Lower lobe of right lung (tissue), 2 donors: ENCODE measurements at regions not wholly inside any gene's neighbourhood (a gene's known extent, or its start where the extent isn't known, plus 50 kb on each side); places are given as distances from the start of the nearest gene placed in this dataset.

ENCODE experiments used
- ATAC-seq, 2 donors: fragments of 200-7000 bp; cut with Tn5 transposase; one replicate each; pipeline ENCODE4 v1.9.1; 2020 to 2022; ENCODE audit warnings: mild to moderate bottlenecking in 2 of 2, moderate library complexity in 2 of 2
- DNase-seq: peaks from one replicate; pipeline ENCODE4 v3.0.0-alpha.2; 2020
- H3K27ac ChIP-seq: fragments of 200-600 bp; one replicate; pipeline ENCODE4 v1.8.0; 2022
- H3K27me3 ChIP-seq: fragments of 200-600 bp; one replicate; pipeline ENCODE4 v1.8.0; 2022; ENCODE audit warnings: low read depth
- H3K36me3 ChIP-seq: fragments of 200-600 bp; one replicate; pipeline ENCODE4 v1.8.0; 2022; ENCODE audit warnings: mild to moderate bottlenecking
- H3K4me1 ChIP-seq: fragments of 200-600 bp; one replicate; pipeline ENCODE4 v1.8.0; 2022
- H3K4me3 ChIP-seq: fragments of 200-600 bp; one replicate; pipeline ENCODE4 v1.8.0; 2022; ENCODE audit warnings: mild to moderate bottlenecking
- H3K9me3 ChIP-seq: fragments of 200-600 bp; one replicate; pipeline ENCODE4 v1.8.0; 2022
- CTCF ChIP-seq: fragments of 200-600 bp; IDR thresholded peaks from one replicate; pipeline ENCODE4 v1.8.0; 2022; ENCODE audit warnings: antibody characterized with exemption, mild to moderate bottlenecking
- intact Hi-C: fragments of 100-400 bp; cut with DNase I; formaldehyde crosslinking; loops from one replicate; pipeline ENCODE4 v1.11.0; 2022
- donor health status: DM: no; HTN: yes; CAD: no; lungs with severe emphysema.

GRCh38 chr13:47184321-47184720 lies 287.5 kb upstream of the HTR2A start:
- no peak for TF ChIP-seq CTCF
- ATAC-seq (no peak), DNase-seq (no peak)
- Histone ChIP-seq H3K4me1 (no peaks in the 10 kb centered on the region), H3K27me3 (no peaks in the 10 kb centered on the region), H3K9me3 (no peaks in the 10 kb centered on the region), H3K27ac (no peak overlapping the region), H3K36me3 (no peaks in the 10 kb centered on the region), H3K4me3 (no peak overlapping the region)
- intact Hi-C loops = no loop called here

GRCh38 chr13:47179321-47179720 lies 282.5 kb upstream of the HTR2A start:
- no peak for TF ChIP-seq CTCF
- H3K27me3 ChIP-seq = no peaks in the 10 kb centered on the region
- no peak for ATAC-seq
- no peak overlapping the region for H3K4me3 ChIP-seq
- no peaks in the 10 kb centered on the region for H3K36me3 ChIP-seq
- no peak for DNase-seq
- intact Hi-C loops = no loop called here
- no peak overlapping the region for H3K27ac ChIP-seq
- H3K4me1 ChIP-seq = no peaks in the 10 kb centered on the region
- no peaks in the 10 kb centered on the region for H3K9me3 ChIP-seq

GRCh38 chr13:47178090-47178950 lies 281.5 kb upstream of the HTR2A start:
- ATAC-seq = no peak
- no peak for TF ChIP-seq CTCF

GRCh38 chr13:47175172-47175866 lies 278.5 kb upstream of the HTR2A start:
- no peaks in the 10 kb centered on the region for H3K9me3 ChIP-seq
- no peak overlapping the region for H3K4me3 ChIP-seq
- no peaks in the 10 kb centered on the region for H3K27me3 ChIP-seq
- intact Hi-C loops = no loop called here
- H3K4me1 ChIP-seq = no peaks in the 10 kb centered on the region
- H3K36me3 ChIP-seq = no peaks in the 10 kb centered on the region
- no peak overlapping the region for H3K27ac ChIP-seq
- TF ChIP-seq CTCF = no peak
- ATAC-seq (peak; percentile 29 to 35), DNase-seq (no peak)

More at GRCh38 chr13:47178090-47178950, 281.5 kb upstream of the HTR2A start:
- intact Hi-C loops = no loop called here
- no peak overlapping the region for H3K27ac ChIP-seq
- no peaks in the 10 kb centered on the region for H3K4me1 ChIP-seq
- no peaks in the 10 kb centered on the region for H3K9me3 ChIP-seq
- no peak for DNase-seq
- H3K4me3 ChIP-seq = no peak overlapping the region
- no peaks in the 10 kb centered on the region for H3K27me3 ChIP-seq
- no peaks in the 10 kb centered on the region for H3K36me3 ChIP-seq

- DNase-seq (no peak), ATAC-seq (no peak)
- Histone ChIP-seq H3K27ac (no peak overlapping the region), H3K4me1 (no peaks in the 10 kb centered on the region), H3K27me3 (no peaks in the 10 kb centered on the region), H3K9me3 (no peaks in the 10 kb centered on the region), H3K36me3 (no peaks in the 10 kb centered on the region), H3K4me3 (no peak overlapping the region)
- intact Hi-C loops = no loop called here
- no peak for TF ChIP-seq CTCF
Observed at GRCh38 chr13:47170971-47171370, 274.1 kb upstream of the HTR2A start.
